Fibroblast of peridontal ligament (primary cell): ENCODE measurements at regions not wholly inside any gene's neighbourhood (a gene's known extent, or its start where the extent isn't known, plus 50 kb on each side); places are given as distances from the start of the nearest gene placed in this dataset.
A peak's percentile ranks its signal among the peaks of the same experiment; 100 is the strongest.
"Not testable (repeated sequence)": the region's sequence is repeated elsewhere in the genome, so short reads cannot be mapped to it uniquely, and the experiment has no call there.

Experiments used
- DNase-seq: peaks from one replicate; pipeline ENCODE4 v3.0.0-alpha.2; 2010; ENCODE audit errors: extremely low read depth

GRCh38 chr18:73549236-73549635, 598.4 kb downstream of the FBXO15 start:
- peak; percentile 35 for DNase-seq

- DNase-seq = no peak
These were observed 602.2 kb downstream of the FBXO15 start for GRCh38 chr18:73545472-73545871.

GRCh38 chr18:73544617-73545016, 603.0 kb downstream of the FBXO15 start:
- no peak for DNase-seq

- no peak for DNase-seq
These were observed 603.6 kb downstream of the FBXO15 start for GRCh38 chr18:73544032-73544431.

- no peak for DNase-seq
These were observed 611.6 kb downstream of the FBXO15 start for GRCh38 chr18:73535990-73536389.

- DNase-seq = no peak
These were observed 612.4 kb downstream of the FBXO15 start for GRCh38 chr18:73535189-73535588.

GRCh38 chr18:73531601-73532000, 616.0 kb downstream of the FBXO15 start:
- DNase-seq = no peak

- no peak for DNase-seq
These were observed 619.6 kb downstream of the FBXO15 start for GRCh38 chr18:73528066-73528465.

- no peak for DNase-seq
These were observed 627.4 kb downstream of the FBXO15 start for GRCh38 chr18:73520229-73520628.

- DNase-seq = not testable (repeated sequence)
These were observed 631.6 kb downstream of the FBXO15 start for GRCh38 chr18:73516056-73516455.

GRCh38 chr18:73514449-73514848, 633.2 kb downstream of the FBXO15 start:
- DNase-seq = no peak

GRCh38 chr18:73511771-73512503, 635.7 kb downstream of the FBXO15 start:
- peak; percentile 9 for DNase-seq

GRCh38 chr18:73509460-73509859, 638.2 kb downstream of the FBXO15 start:
- DNase-seq = peak; percentile 20

GRCh38 chr18:73503326-73503725, 635.5 kb upstream of the NETO1 start:
- no peak for DNase-seq

GRCh38 chr18:73487966-73488365, 620.2 kb upstream of the NETO1 start:
- peak; percentile 31 for DNase-seq

GRCh38 chr18:73485166-73485565, 617.4 kb upstream of the NETO1 start:
- DNase-seq = no peak

- DNase-seq = no peak
These were observed 615.1 kb upstream of the NETO1 start for GRCh38 chr18:73482901-73483300.

- peak; percentile 38 for DNase-seq
These were observed 611.7 kb upstream of the NETO1 start for GRCh38 chr18:73479477-73479876.

- DNase-seq = no peak
These were observed 610.4 kb upstream of the NETO1 start for GRCh38 chr18:73478191-73478590.

- DNase-seq = no peak
These were observed 608.2 kb upstream of the NETO1 start for GRCh38 chr18:73476031-73476430.

GRCh38 chr18:73462092-73462491, 594.3 kb upstream of the NETO1 start:
- DNase-seq = peak; percentile 64

- DNase-seq = no peak
These were observed 593.9 kb upstream of the NETO1 start for GRCh38 chr18:73461780-73462059.

- DNase-seq = no peak
These were observed 593.4 kb upstream of the NETO1 start for GRCh38 chr18:73461038-73461779.
